ENCODE measurements at regions not wholly inside any gene's neighbourhood (a gene's known extent, or its start where the extent isn't known, plus 50 kb on each side); places are given as distances from the start of the nearest gene placed in this dataset.

DNA sequence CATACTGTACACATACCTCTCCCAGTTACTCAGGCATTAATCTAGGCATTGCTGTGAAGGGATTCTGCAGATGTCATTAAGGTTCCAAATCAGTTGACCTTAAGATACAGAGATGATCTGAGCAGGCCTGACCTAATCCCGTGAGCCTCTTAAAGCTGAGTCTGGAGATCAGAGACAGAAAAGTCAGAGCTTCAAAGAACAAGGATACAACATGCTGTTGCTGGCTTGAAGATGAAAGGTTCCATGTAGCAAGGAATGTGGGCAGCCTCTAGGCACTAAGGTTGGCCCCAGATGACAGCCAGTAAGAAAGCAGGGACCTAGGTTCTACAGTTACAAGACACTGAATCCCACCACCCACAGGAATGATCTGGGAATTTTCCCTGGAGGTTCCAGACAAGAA is 81.1 kb downstream of the MAP1LC3B2 start:
- no peak for TF ChIP-seq CTCF (IDR thresholded peaks at IDR 0.05; ENCODE audit: low read depth, low read length)
- no peak for DNase-seq (ENCODE audit: extremely low read depth, low read depth)

GRCh38 chr12:116639765-116640164 is 80.6 kb downstream of the MAP1LC3B2 start:
- no peak for DNase-seq (ENCODE audit: extremely low read depth, low read depth)
- TF ChIP-seq CTCF (IDR thresholded peaks at IDR 0.05; ENCODE audit: low read depth, low read length), result no peak

GRCh38 chr12:116638376-116638775 is 79.2 kb downstream of the MAP1LC3B2 start:
- no peak for TF ChIP-seq CTCF (IDR thresholded peaks at IDR 0.05; ENCODE audit: low read depth, low read length)
- no peak for DNase-seq (ENCODE audit: extremely low read depth, low read depth)

DNA sequence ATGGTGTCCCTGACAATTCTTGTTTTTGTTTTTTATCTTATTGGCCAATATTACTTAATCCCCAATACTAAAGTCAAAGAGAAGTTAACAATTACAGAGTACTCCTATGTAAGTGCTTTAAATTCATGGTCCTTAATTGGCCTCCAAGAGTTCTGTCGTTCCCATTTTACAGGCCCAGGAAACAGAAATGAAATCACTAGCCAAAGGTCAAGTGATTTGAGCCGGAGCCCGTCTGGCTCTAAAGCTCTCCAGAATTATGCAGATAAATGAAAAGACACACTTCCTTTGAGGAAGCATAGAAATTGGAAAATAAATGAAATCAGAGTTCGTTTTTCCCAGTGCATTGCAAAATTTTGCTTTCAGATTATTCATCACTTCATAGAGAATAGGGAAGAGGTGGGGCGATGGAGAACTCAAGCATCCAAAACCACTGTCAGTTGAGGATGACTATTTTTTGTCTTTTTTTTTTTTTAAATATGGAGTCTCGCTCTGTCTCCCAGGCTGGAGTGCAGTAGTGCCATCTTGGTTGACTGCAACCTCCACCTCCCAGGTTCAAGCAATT is 78.5 kb downstream of the MAP1LC3B2 start:
- TF ChIP-seq CTCF (IDR thresholded peaks at IDR 0.05; ENCODE audit: low read depth, low read length), result no peak
- no peak for DNase-seq (ENCODE audit: extremely low read depth, low read depth)

- DNase-seq (ENCODE audit: extremely low read depth, low read depth), result no peak
- no peak for TF ChIP-seq CTCF (IDR thresholded peaks at IDR 0.05; ENCODE audit: low read depth, low read length)
Measured at GRCh38 chr12:116636608-116637519, 77.7 kb downstream of the MAP1LC3B2 start.

DNA sequence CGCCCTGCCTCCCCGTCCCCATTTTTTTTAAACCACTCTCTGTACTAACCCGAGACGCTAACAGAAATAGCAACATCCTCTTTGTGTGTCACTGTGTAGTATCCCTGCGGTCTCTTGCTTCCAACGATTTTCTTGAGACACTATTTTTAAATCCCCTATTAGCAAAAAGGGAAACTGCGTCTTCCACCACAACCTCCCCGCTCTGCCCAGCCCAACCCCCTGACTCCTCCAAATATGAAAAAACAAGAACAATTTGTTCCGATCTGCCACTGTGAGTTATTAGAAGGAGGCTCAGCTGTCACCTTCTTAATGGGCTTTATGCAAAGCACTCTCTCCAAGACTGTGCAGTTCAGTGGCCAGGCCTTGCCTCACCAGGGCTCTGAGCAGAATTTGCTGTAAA is 76.3 kb downstream of the MAP1LC3B2 start:
- no peak for TF ChIP-seq CTCF (IDR thresholded peaks at IDR 0.05; ENCODE audit: low read depth, low read length)
- DNase-seq (ENCODE audit: extremely low read depth, low read depth), result no peak

- no peak for DNase-seq (ENCODE audit: extremely low read depth, low read depth)
- no peak for TF ChIP-seq CTCF (IDR thresholded peaks at IDR 0.05; ENCODE audit: low read depth, low read length)
Measured at GRCh38 chr12:116633476-116633875, 74.3 kb downstream of the MAP1LC3B2 start.
